Ramos (cell line): ENCODE measurements at regions not wholly inside any gene's neighbourhood (a gene's known extent, or its start where the extent isn't known, plus 50 kb on each side); places are given as distances from the start of the nearest gene placed in this dataset.

ENCODE experiments used
- in situ Hi-C: fragments of 300-500 bp; cut with MboI; formaldehyde crosslinking; loops from one replicate; pipeline ENCODE4 v1.14.3; 2022; ENCODE audit warnings: low sequenced_read_pairs; ENCODE audit not compliant: unreplicated experiment

DNA sequence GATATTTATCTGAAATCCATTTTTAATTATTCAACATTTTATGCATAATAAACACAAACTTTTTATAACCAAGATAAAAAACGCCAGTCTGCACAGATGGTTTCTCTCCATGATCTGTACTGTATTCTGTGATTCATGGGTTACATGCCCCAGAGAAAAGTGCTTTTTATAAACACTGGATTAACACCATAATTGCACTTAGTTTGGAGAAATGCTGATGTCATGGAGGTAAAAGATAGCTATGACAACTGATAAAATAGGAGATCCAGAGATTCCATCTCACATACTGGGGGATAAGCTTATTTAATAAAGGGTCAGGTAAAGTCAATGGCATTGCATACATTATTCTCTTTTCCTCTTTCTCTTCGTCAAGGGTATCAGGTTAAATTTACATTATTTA, 1460.4 kb upstream of the ALCAM start:
- in situ Hi-C loops = no loop called here

- in situ Hi-C loops = no loop called here
These were observed 1459.9 kb upstream of the ALCAM start for GRCh38 chr3:103906808-103907207.

- in situ Hi-C loops = no loop called here
These were observed 1459.1 kb upstream of the ALCAM start for GRCh38 chr3:103907567-103907966.

- in situ Hi-C loops = no loop called here
These were observed 1457.3 kb upstream of the ALCAM start for GRCh38 chr3:103909395-103909794.

DNA sequence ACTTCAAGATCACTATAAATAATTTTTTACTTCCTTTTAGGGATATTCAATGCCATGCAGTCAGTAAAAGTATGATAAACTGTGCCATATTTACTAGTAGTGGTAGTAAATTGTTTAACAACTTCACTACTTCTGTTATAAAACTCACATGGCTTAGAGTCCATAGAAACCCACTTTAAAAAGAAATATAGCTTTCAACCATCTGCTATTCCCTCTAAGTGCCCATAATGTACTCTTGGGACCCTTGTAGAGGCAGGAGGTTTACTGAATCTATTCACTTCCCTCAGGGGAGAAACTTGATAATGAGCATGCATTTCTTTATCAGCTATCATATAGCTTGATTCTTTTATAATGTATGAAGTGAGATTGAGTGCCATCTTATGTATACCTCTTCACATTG, 1448.4 kb upstream of the ALCAM start:
- in situ Hi-C loops = no loop called here

DNA sequence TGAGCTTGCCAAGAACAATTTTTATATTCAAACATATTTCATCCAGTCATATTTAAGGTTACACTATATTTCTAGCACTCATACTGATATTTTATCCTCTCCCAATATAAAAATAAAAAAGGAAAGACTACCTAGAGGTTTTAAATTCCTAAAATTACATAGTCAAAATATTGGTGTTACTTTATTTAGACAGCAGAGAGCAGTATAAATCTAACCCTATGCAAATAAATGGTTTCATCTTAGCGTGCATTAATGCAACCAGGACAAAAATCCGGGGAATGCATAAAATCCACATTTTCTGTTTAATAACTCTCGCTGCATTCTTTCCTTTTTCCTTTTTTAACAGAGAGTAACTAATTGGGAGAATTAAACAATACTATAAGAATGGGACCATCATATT, 1447.4 kb upstream of the ALCAM start:
- in situ Hi-C loops = no loop called here

- in situ Hi-C loops = no loop called here
These were observed 1442.8 kb upstream of the ALCAM start for GRCh38 chr3:103923907-103924306.

DNA sequence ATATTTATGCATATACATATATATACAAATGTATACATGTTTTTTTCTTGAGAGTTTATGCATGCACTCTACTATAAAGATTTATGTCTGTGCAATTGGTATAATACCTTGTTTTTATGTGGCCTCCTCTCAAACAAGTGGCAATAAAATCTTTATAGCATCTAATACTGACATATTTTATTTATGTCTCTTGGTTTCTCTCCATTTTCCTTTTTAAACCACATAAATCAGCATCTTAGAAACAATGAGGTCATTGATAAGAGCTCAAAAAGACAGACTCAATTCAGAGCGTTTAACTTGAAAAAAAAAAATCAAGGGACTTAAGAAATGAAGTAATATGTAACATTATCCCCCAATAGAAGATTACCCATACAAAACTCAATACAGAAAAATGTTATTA, 1442.2 kb upstream of the ALCAM start:
- in situ Hi-C loops = no loop called here

GRCh38 chr3:103926936-103927335, 1439.8 kb upstream of the ALCAM start:
- in situ Hi-C loops = no loop called here

- in situ Hi-C loops = no loop called here
These were observed 1438.8 kb upstream of the ALCAM start for GRCh38 chr3:103927896-103928295.

DNA sequence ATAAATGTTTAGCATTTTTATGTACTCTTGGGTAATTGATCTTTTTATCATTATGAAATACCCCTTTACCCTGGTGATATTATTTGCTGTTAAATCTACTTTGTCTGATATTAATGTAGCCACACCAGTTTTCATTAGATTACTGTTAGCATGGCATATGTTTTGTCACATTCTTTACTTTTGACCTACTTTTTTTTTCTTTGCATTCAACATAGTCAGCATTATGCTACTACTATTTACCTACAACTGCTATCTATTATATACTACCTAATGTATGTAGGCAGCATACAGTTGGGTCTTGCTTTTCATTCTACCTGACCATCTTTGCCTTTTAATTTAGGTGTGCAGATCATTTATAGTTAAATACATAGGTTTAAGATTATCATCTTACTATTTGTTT, 1429.6 kb upstream of the ALCAM start:
- in situ Hi-C loops = no loop called here

- in situ Hi-C loops = no loop called here
These were observed 1419.6 kb upstream of the ALCAM start for GRCh38 chr3:103947062-103947461.

GRCh38 chr3:103949693-103950092, 1417.0 kb upstream of the ALCAM start:
- in situ Hi-C loops = no loop called here

DNA sequence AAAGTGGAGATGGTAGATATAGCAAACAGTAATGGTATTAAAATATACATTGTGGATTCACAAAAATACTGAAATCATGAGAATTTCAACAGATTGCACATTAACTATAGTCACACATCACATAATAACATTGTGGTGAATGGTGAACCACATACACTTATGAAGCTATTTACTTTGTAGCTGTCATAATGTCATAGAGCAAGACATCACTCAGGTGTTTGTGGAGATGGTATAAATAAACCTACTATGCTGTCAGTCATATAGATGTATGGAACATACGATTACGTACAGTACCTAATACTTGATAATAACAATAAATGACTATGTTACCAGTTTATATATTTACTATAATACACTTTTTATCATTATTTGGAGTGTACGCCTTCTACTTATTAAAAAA, 1416.0 kb upstream of the ALCAM start:
- in situ Hi-C loops = no loop called here

DNA sequence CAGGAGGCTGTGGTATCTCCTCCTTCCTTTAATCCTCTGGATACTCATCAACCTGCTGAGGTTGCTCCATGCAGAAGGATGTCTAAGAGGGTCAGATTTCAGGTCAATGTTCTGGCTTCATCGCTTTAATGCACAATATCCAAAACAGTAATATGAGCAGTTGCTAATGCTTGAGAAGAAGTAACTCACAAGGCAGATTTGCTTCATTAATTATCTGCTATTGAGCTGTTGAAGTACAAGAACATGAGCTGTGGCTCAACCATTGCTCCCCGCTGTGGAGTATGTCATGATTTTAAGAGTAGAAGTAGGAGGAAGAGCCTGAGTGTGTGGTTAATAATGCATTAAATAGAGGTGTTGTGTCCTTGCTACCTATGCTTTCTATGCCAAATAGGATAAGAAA, 1412.9 kb upstream of the ALCAM start:
- in situ Hi-C loops = no loop called here

- in situ Hi-C loops = no loop called here
These were observed 1405.9 kb upstream of the ALCAM start for GRCh38 chr3:103960819-103961218.

DNA sequence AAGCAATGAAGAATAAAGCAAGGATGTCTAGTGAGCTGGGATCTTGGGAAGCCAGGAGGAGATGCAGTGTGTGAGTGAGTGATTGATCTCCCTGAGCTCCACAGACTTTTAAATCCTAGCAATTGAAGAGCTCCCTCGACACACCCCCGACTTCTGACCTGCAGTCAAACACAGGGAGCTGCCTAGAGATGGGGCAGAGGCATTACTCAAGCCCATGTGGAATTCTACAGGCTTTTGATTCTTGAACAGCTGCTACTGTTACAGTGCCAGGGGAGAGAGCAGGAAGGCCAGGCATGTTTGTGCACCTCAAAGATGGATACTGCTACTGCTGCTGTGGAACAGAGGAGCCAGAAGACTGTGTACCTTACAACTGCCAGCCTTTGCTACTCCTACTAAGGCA, 1403.1 kb upstream of the ALCAM start:
- in situ Hi-C loops = no loop called here

DNA sequence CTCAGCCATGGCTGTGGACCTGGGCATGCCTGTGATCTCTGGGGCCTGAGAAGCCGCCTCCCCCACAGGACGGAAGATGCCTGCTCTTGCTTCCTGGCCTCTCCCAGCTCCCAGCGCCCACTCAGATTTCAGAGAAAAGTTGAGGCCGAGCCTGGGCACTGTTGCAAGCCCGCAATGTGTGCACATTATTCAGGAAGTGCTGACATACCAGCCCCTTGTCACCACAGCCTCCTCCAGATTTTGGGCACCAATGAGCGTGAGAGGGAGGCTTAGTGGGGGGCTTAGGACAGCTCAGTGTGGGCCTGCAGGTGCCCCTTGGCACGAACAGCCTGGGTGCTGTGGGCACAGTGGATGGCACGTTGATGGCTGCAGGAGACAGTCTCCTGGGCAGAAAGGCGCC, 1400.9 kb upstream of the ALCAM start:
- in situ Hi-C loops = no loop called here

DNA sequence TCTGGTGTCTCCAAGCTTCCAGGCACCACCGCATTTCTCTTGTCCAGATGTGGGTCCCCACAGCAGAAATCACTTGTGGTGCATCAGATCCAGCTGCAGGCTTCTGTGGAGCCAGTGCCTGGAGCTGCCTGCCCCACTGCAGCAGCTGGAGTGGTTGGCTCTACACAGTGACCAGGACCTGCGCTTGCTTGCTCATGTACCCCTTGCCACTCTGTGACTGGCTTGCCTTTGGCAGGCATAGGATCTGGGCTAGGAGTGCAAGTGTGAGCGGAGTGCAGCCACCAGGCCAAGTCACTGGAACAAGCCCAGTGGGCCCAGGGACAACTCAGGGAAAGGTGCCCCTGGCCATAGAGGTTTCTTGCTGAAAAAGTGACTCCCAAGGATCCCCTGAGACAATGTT, 1400.0 kb upstream of the ALCAM start:
- in situ Hi-C loops = no loop called here

DNA sequence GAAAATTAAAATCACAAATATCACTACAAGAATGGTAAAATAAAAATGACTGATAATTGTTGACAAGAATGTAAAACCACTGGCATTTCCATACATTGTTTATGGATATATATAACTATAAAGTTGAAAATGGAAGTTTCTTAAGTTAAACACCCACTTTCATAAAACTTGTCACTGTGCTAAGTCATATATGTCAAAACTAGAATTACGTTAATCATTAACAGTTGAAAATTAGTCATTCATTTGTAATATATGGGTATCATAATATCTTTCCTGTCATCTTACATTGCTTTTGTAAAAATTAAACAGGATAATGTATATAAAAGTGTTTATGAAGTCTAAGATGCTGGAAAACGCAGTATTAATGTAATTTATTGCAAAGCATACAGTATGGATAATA, 1398.6 kb upstream of the ALCAM start:
- in situ Hi-C loops = no loop called here

- in situ Hi-C loops = no loop called here
These were observed 1398.0 kb upstream of the ALCAM start for GRCh38 chr3:103968751-103969150.

- in situ Hi-C loops = no loop called here
These were observed 1389.8 kb upstream of the ALCAM start for GRCh38 chr3:103976931-103977339.

DNA sequence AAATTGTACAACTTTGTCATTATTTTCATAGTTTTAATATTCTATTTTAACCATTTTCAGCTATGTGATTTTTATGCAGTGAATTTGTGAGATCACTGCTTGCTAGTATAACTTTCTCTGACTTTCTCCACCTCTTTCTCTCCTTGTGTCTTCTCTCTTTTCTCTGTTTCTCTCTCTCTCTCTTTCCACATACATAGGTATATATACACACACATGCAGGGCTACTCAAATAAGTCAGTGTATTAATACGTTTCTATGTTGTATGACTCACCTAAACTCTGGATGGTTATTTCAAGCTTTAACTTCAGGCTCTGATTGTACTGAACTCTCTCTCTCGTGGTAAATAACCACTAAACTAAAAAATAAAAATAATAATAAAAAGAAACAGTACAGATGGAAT, 1389.3 kb upstream of the ALCAM start:
- in situ Hi-C loops = no loop called here
